Ishikawa (cell line): ENCODE measurements at regions not wholly inside any gene's neighbourhood (a gene's known extent, or its start where the extent isn't known, plus 50 kb on each side); places are given as distances from the start of the nearest gene placed in this dataset.

Experiments used
- CEBPB ChIP-seq: IDR thresholded peaks from 2 replicates; pipeline ENCODE4 v1.6.1; 2012
- CREB1 ChIP-seq: IDR thresholded peaks from 2 replicates; pipeline ENCODE4 v1.6.1; 2012; ENCODE audit warnings: low read depth
- EP300 ChIP-seq: IDR thresholded peaks from 2 replicates; pipeline ENCODE4 v1.6.1; 2012; ENCODE audit warnings: borderline replicate concordance
- FOXM1 ChIP-seq: IDR thresholded peaks from 2 replicates; pipeline ENCODE4 v1.6.1; 2012; ENCODE audit warnings: low read depth, borderline replicate concordance
- MAX ChIP-seq: IDR thresholded peaks from 2 replicates; pipeline ENCODE4 v1.6.1; 2012
- RAD21 ChIP-seq: IDR thresholded peaks from 2 replicates; pipeline ENCODE4 v1.6.1; 2012; ENCODE audit warnings: low read depth
- REST ChIP-seq: IDR thresholded peaks from 2 replicates; pipeline ENCODE4 v1.6.1; 2012; ENCODE audit warnings: low read depth, mild to moderate bottlenecking
- TAF1 ChIP-seq: IDR thresholded peaks from 2 replicates; pipeline ENCODE4 v1.6.1; 2012; ENCODE audit warnings: low read depth, mild to moderate bottlenecking
- TCF12 ChIP-seq: IDR thresholded peaks from 2 replicates; pipeline ENCODE4 v1.6.1; 2012; ENCODE audit warnings: low read depth
- TEAD4 ChIP-seq: IDR thresholded peaks from 2 replicates; pipeline ENCODE4 v1.6.1; 2012
- YY1 ChIP-seq: IDR thresholded peaks from 2 replicates; pipeline ENCODE4 v1.6.1; 2012; ENCODE audit warnings: low read depth

- TF ChIP-seq REST (no peak), TCF12 (no peak), YY1 (no peak), MAX (no peak), CREB1 (no peak), EP300 (no peak), TEAD4 (no peak), CEBPB (no peak), FOXM1 (no peak), RAD21 (no peak), TAF1 (no peak)
These were observed 228.2 kb downstream of the AHR start for GRCh38 chr7:17526621-17527020.
